HUDEP-2 (cell line): ENCODE measurements at regions not wholly inside any gene's neighbourhood (a gene's known extent, or its start where the extent isn't known, plus 50 kb on each side); places are given as distances from the start of the nearest gene placed in this dataset.

Source experiments
- DNase-seq, 76 experiments: peaks; one replicate each; lab custom pipeline; 2025; ENCODE audit not compliant: unreplicated experiment in 76 of 76; lab: John Stamatoyannopoulos, UW

GRCh38 chr14:62130441-62130840 lies 368.2 kb downstream of the SNAPC1 start:
- DNase-seq = no peak

DNA sequence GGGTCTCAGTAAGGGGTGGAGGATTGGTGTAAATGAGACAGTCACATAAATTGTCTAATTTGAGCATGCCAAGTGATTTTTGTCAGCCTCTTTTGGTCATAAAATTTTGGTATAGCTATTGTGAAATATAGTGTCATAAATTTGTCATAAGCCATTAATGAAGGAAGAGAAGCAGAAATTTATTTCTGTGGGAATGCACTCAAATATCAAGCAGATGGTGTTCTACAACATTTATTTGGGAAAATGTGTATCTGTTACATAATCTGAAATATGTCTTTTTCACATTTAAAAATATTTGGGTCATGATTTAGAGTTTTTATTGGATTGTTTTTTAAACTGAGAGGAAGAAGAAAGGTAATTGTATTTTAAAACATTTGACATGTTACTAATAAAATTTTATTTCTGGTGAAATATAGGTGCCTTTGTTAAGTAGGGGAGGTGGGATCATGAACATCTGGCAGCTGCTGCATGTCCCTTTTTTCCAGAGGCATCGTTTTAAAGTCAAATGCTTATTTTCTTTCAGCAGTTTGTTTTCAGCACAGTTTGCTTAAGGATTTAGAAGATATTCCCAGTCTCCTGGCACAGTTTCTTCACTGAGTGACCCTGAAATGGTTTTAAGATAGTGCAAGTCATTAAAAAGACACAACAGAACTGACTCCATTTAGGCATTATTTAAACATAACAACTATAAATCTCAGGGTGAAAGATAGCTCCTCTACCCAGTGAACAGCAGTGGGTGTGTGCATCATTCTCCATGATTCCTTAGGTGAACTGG lies 371.7 kb downstream of the SNAPC1 start:
- DNase-seq = no peak

GRCh38 chr14:62138593-62138992 lies 376.4 kb downstream of the SNAPC1 start:
- peak in 1 of 76 experiments; percentile 4 for DNase-seq

- no peak for DNase-seq
Observed at GRCh38 chr14:62141139-62141538, 378.9 kb downstream of the SNAPC1 start.

- no peak for DNase-seq
Observed at GRCh38 chr14:62143245-62143644, 381.0 kb downstream of the SNAPC1 start.

DNA sequence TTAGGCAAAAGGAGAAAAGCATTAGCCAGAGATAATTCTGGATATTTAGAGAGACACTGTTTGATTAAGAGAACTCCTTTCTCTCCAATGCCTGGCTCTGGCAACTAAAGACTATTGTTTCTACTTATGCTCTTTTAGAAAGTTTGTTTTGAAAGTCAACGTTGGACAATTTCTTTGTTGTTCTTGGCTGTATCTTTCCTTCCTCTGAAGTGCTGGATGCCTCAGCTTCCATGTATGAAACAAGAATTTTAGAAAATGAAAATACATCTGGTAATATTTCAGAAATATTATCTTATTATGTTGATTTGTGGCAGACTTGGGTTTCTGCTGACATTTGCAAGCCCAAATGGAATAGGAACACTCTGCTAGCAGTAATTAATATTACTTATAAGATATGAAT lies 382.6 kb downstream of the SNAPC1 start:
- no peak for DNase-seq

DNA sequence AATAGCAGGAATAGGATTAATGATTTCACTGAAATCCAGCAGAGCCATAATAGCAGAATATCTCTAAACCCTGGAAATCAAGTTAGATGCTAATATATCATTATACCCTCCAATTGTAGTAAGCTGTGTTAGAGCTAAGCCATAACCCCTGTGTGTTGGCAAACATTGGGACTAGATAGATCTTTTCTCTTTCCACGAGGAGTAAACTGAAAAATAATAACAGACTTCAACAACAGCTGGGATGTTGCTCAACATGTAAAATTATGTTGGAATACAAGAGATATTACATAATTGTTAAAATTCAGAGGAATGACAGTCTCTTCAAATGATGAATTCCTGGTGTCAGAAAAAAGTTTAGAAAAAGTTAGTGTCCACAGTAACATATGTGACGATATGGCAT lies 383.8 kb downstream of the SNAPC1 start:
- no peak for DNase-seq

- no peak for DNase-seq
Observed at GRCh38 chr14:62156052-62156451, 393.8 kb downstream of the SNAPC1 start.

- DNase-seq = peak in 57 of 76 experiments; percentile 6 to 83 (median 37)
Observed at GRCh38 chr14:62158779-62159178, 396.6 kb downstream of the SNAPC1 start.

DNA sequence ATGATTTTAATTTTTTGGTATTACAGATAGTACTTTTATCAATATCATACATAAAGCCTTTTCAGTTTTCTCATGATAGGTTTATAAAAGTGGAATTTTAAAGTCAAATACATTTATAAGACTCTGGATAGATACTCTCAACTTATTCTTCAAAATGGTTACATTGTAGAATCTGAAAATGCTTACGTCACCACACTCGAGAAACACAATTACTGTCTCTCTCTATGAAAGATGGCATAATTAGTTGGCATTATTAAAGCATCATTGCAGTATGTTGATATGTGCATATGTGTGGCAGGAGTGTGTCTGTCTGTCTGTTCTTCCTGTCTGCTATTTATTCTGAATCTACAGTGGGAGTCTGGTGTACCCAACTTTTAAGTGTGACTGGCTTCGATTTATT lies 397.1 kb downstream of the SNAPC1 start:
- no peak for DNase-seq

DNA sequence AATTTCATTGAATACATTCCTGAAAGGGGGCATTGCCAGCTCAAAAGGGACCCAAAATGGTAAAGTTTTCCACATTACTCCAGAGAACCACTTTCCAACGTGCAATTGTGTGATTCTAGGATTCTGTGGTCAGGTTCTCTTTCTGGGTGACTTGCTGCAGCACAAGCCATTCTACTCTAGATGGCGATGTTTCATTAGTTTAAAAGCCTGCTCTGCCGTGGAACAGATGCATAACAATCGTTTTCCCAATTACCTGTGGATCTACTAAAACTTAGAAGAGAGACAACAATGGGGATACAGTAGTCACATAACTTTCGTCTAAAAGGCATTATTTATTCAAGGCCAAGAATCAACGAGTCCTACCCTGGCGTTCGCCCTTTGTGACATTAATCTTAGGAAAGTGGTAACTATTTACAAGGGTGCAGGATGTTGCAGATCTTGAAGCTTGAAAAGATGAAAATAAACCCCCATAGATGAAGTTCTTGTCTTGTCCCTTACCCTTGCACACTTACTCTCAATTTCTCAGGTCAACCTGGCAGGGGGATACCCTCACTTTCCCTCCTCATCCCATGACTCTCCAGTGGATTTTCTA lies 400.9 kb downstream of the SNAPC1 start:
- DNase-seq = peak in 27 of 76 experiments; percentile 2 to 55 (median 29)

GRCh38 chr14:62168564-62169155 lies 406.4 kb downstream of the SNAPC1 start:
- DNase-seq = no peak

DNA sequence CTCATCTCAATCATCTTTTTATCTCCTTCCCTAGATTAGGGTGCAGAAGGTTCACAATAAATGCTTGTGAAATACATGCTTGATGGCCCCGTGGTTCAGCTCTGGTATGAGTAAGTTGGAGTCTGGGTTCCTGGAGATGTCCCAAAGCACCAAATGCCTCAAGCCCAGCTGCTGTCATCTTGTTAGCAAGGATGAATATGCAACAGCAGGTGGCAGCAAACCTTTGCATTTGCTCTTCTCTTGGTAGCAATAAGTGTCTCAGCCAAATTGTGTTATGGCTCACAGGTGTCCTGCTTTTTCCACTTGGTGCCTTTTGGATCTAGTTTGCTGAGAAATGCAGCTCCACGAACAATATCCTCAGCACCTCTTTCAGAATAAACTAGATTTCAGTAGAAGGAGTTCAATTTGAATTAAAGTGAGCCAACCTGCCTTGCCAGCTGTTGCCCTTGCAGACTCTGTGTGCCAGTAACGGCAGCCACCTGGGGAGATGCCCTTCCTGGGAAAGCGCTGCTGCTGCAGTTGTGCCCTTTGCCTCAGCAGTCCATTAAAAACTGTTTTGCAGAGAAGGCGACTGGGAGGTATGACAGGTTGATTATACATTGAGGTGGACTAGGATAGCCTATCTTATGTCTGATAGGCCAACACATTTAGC lies 417.3 kb downstream of the SNAPC1 start:
- DNase-seq = peak in 38 of 76 experiments; percentile 2 to 63 (median 16)

DNA sequence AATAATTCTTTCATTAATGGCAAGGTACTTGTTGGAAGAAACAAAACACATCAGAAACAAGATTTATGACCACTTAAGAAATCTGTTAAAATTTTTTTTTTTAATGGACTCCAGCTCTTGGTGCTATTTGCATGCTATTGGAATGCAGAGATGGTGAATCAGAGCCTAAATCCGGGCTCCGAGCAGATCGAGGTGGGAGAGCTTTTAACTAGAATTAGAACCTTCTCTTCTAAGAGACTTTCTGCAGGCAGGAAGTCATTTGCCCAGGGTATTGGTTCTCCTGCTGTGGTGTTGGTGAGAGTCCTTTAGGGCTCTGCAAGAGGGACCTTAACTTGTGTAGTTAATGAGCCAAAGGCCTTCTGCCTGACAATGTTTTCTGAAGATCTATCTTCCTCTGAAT lies 419.4 kb downstream of the SNAPC1 start:
- no peak for DNase-seq

DNA sequence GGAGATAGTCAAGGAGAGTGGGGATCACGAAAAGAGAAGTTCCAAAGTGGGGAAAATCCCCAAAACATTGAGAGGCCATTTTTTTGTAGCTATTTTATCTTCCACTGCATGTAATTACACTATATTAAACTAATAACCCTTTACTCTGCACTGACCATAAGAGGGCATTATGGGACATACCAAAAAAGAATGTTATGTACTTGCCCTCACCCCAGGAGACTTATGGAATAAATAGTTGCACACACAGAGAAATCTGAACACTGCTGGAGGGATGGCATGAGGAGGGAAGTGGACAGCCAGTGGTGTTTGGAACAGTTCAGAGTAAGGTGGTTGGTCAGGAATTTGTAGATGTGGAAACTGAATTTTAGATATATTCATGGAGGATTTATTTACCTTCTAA lies 422.9 kb downstream of the SNAPC1 start:
- DNase-seq = no peak

- no peak for DNase-seq
Observed at GRCh38 chr14:62187265-62187664, 425.0 kb downstream of the SNAPC1 start.

DNA sequence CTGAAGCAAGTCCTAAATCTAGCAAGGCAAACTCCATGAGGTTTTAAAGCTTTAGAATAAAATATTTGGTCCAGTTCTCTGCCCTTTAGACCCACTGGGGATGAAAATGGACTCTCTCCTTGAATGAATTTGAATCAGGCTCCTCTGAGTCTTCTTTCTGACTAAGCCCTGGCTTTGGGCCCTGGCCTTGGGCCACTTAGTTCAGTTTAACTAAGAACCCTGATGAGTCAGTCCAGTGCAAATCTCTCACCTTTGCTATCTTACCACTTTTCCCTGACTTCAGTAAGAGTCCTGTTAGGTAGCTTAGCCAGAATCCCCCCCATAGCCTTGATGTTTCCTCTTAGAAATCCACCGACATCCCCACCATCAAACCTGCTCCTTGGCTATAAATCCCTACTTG lies 427.5 kb downstream of the SNAPC1 start:
- DNase-seq = no peak

DNA sequence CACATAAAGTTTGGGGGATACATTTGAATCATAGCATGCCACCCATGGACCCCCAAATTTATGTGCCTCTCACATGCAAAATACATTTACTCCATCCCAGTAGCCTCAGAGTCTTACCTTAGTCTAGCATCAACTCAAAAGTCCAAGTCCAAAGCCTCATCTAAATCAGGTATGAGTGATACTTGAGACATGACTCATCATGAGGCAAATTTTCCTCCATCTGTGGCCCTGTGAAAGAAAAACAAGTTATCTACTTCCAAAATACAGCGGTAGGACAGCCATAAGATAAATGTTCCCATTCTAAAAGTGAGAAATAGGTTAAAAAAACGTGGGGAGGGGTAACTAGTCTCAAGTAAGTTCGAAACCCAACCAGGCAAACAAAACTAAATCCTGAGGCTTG lies 444.2 kb downstream of the SNAPC1 start:
- DNase-seq = no peak

- no peak for DNase-seq
Observed at GRCh38 chr14:62209287-62209899, 447.2 kb downstream of the SNAPC1 start.

DNA sequence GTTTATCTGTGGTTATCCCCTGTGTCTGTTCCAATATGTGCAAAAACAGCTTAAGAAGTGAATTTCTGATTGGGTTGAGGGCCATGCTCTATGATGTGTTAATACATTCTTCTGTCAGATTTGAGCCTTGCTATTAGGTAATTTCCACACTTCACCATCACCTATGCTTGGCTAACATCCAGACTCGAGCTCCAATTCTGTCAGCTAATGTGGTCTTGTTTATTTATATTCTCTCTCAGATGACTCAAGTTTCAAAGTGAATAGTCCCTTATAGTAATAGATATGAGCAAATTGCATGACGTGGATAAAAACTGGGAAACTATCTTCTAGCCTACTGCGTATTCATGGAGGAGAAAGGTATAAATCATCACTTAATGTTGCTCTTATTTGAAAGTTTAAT lies 451.3 kb downstream of the SNAPC1 start:
- DNase-seq = no peak

DNA sequence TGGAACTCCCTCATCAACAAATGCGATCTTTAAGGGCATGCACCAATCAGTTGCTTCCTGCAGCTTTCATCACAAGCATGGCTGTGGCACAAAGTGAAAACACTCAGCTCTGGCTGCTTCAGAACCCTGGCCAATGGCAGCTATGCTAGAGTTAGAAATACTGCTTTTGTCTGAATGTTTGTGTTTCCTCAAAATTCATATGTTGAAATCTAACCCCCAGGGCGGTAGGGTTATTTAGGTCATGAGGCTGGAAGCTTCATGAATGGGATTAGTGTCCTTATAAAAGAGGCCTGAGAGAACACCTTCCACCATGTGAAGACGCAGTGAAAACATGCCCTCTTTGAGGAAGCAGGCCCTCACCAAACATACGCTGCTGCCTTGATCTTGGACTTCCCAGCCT lies 453.9 kb downstream of the SNAPC1 start:
- DNase-seq = no peak
